Heart right ventricle (tissue), 16 donors: ENCODE measurements at regions not wholly inside any gene's neighbourhood (a gene's known extent, or its start where the extent isn't known, plus 50 kb on each side); places are given as distances from the start of the nearest gene placed in this dataset.

Source experiments
- ATAC-seq, 8 donors: fragments of 200-7000 bp; cut with Tn5 transposase; one replicate each; pipeline ENCODE4 v1.9.1; 2020; ENCODE audit warnings: mild to moderate bottlenecking in 8 of 8, moderate library complexity in 8 of 8, moderate number of reproducible peaks in 1 of 8
- DNase-seq, 2 donors: peaks; one replicate each; pipeline ENCODE4 v3.0.0-alpha.2; 2020
- H3K27ac ChIP-seq, 10 donors: fragments of 200-600 bp; sonication (generic) in 2 of 10; one replicate each; pipeline versions ENCODE4 v1.5.0 to v1.8.0; 2020 to 2022; ENCODE audit warnings: mild to moderate bottlenecking in 3 of 10
- H3K27me3 ChIP-seq, 7 donors: fragments of 200-600 bp; one replicate each; pipeline ENCODE4 v1.8.0; 2021 to 2022; ENCODE audit warnings: mild to moderate bottlenecking in 2 of 7
- H3K36me3 ChIP-seq, 9 donors: fragments of 200-600 bp; sonication (generic) in 1 of 9; one replicate each; pipeline versions ENCODE4 v1.5.0 to v1.8.0; 2020 to 2022; ENCODE audit warnings: mild to moderate bottlenecking in 2 of 9
- H3K4me1 ChIP-seq, 9 donors: fragments of 200-600 bp; sonication (generic) in 1 of 9; one replicate each; pipeline versions ENCODE4 v1.5.0 to v1.8.0; 2020 to 2022; ENCODE audit warnings: mild to moderate bottlenecking in 4 of 9
- H3K4me3 ChIP-seq, 10 donors: fragments of 200-600 bp; sonication (generic) in 2 of 10; one replicate each; pipeline versions ENCODE4 v1.5.0 to v1.8.0; 2020 to 2022; ENCODE audit warnings: mild to moderate bottlenecking in 7 of 10, moderate library complexity in 2 of 10
- H3K9me3 ChIP-seq, 11 donors: fragments of 200-600 bp in 10 of 11; sonication (generic) in 2 of 11; one replicate each; pipeline versions ENCODE4 v1.5.0 to v1.8.0; 2013 to 2022; ENCODE audit warnings: mild to moderate bottlenecking in 2 of 11, control low read depth in 1 of 11, moderate library complexity in 1 of 11
- CTCF ChIP-seq, 9 donors: fragments of 200-600 bp; sonication (generic) in 2 of 9; IDR thresholded peaks; one replicate each; pipeline versions ENCODE4 v1.5.0 to v1.8.0; 2021 to 2022; ENCODE audit warnings: antibody characterized with exemption in 9 of 9, mild to moderate bottlenecking in 5 of 9, moderate library complexity in 1 of 9
- WGBS, 2 donors: extraction: QIAGEN DNeasy Blood & Tissue Kit; methylation state at CpG; one replicate each; pipeline ENCODE4 v1.1.7; 2013; ENCODE audit warnings: inconsistent platforms in 1 of 2; 5-methylcytosine and 5-hydroxymethylcytosine counted together
- intact Hi-C, 10 donors: fragments of 100-400 bp; cut with DNase I; formaldehyde crosslinking; loops; one replicate each; pipeline versions ENCODE4 v1.11.1 to v1.14.2; 2022
- donor health status: Arrhythmogenic right ventricular cardiomyopathy.
- donor health status: ischemic (EF 13 %, LVEDD 7.1; RV severe dilation, severe dysfunction).
- donor health status: healthy with polysubstance abuse.
- donor health status: DM: no; HTN: yes; CAD: no.
- donor health status: DM: no; HTN: no; CAD: no.
- donor health status: ischemic (EF 25% LVEDD 6.9; RV normal size, moderate dysfunction).
- donor health status: ischemic (EF 25% LVEDD 5.7; RV mildly dilated, moderate dysfunction).
- donor health status: healthy.
- donor health status: DM: yes; HTN: yes; CAD: no.
- donor health status: Ischemic cardiomyopathy.
- donor health status: ischemic (EF 35%, LVEDD 5.7; RV mildly dilated, moderate dysfunction).
- donor health status: nonischemic (EF 11% LVEDD 7.7; RV severe dilation, severe dysfunction).
- donor health status: DM: yes; HTN: yes; CAD: no.
- donor health status: PGD.
- donor health status: ischemic (EF 29% LVEDD 5.4; RV normal size, mild dysfunction).
- donor health status: nonischemic (EF 23%, LVEDD 6.1; RV moderate dilation, normal function).

- TF ChIP-seq CTCF (IDR thresholded peaks at IDR 0.05): no peak
- H3K36me3 ChIP-seq: no peaks in the 10 kb centered on the region
- H3K4me3 ChIP-seq: no peak overlapping the region
Measured at GRCh38 chr11:115959081-115959486, 454.9 kb upstream of the CADM1 start.

GRCh38 chr11:115958089-115959000 lies 454.1 kb upstream of the CADM1 start:
- intact Hi-C loops: loop anchor here in 1 of 10 donors (5.0 kb wide), 1 partner anchor 51 kb away; no protein-coding TSS in a partner anchor
- Histone ChIP-seq H3K36me3 (no peaks in the 10 kb centered on the region), H3K27me3 (peaks cover 0 to 24% (median 3%) of the 10 kb centered on the region in 7 donors), H3K27ac (no peak overlapping the region), H3K9me3 (no peaks in the 10 kb centered on the region), H3K4me3 (no peak overlapping the region), H3K4me1 (peaks cover 0 to 27% (median 8%) of the 10 kb centered on the region in 9 donors)
- WGBS, 2 donors: 84 to 85% methylated on average over 20 of the region's 20 CpGs
- DNase-seq: no peak
- no peak for ATAC-seq
- no peak for TF ChIP-seq CTCF (IDR thresholded peaks at IDR 0.05)

More at GRCh38 chr11:115959081-115959486, 454.9 kb upstream of the CADM1 start:
- intact Hi-C loops: loop anchor here in 1 of 10 donors (5.0 kb wide), 1 partner anchor 52 kb away; no protein-coding TSS in a partner anchor
- peaks cover 0 to 24% (median 0%) of the 10 kb centered on the region in 7 donors for H3K27me3 ChIP-seq
- ATAC-seq (no peak), DNase-seq (no peak)
- WGBS, 2 donors: 86 to 87% methylated on average over 23 of the region's 23 CpGs
- H3K9me3 ChIP-seq: no peaks in the 10 kb centered on the region
- H3K27ac ChIP-seq: no peak overlapping the region
- H3K4me1 ChIP-seq: peaks cover 0 to 34% (median 12%) of the 10 kb centered on the region in 9 donors

- Histone ChIP-seq H3K4me1 (peaks cover 0 to 3% (median 0%) of the 10 kb centered on the region in 9 donors), H3K36me3 (no peaks in the 10 kb centered on the region), H3K4me3 (no peak overlapping the region), H3K9me3 (peaks cover 0 to 14% (median 11%) of the 10 kb centered on the region in 11 donors), H3K27me3 (peaks cover 0 to 24% (median 3%) of the 10 kb centered on the region in 7 donors), H3K27ac (no peak overlapping the region)
- intact Hi-C loops: loop anchor here in 1 of 10 donors (5.0 kb wide), 1 partner anchor 49 kb away; no protein-coding TSS in a partner anchor
- TF ChIP-seq CTCF (IDR thresholded peaks at IDR 0.05): no peak
- DNase-seq: no peak
- WGBS, 2 donors: 85 to 87% methylated on average over 2 of the region's 2 CpGs
- no peak for ATAC-seq
Measured at GRCh38 chr11:115955803-115956202, 451.6 kb upstream of the CADM1 start.

- ATAC-seq: no peak
- WGBS, 2 donors: 72 to 79% methylated on average over 2 of the region's 2 CpGs
Measured at GRCh38 chr11:115950660-115951059, 446.4 kb upstream of the CADM1 start.

More at GRCh38 chr11:115950660-115951059, 446.4 kb upstream of the CADM1 start:
- Histone ChIP-seq H3K9me3 (peaks cover 0 to 33% (median 24%) of the 10 kb centered on the region in 11 donors), H3K27me3 (peaks cover 0 to 6% (median 0%) of the 10 kb centered on the region in 7 donors), H3K27ac (no peak overlapping the region), H3K36me3 (no peaks in the 10 kb centered on the region), H3K4me3 (no peak overlapping the region), H3K4me1 (no peaks in the 10 kb centered on the region)
- no peak for DNase-seq
- no peak for TF ChIP-seq CTCF (IDR thresholded peaks at IDR 0.05)
- intact Hi-C loops: no loop called here
